Activated CD4-positive, alpha-beta T cell treated with anti-CD3 and anti-CD28 coated beads for 36 hours (primary cell): ENCODE measurements at regions not wholly inside any gene's neighbourhood (a gene's known extent, or its start where the extent isn't known, plus 50 kb on each side); places are given as distances from the start of the nearest gene placed in this dataset.

Source experiments
- ATAC-seq: fragments of 200-7000 bp; cut with Tn5 transposase; one replicate; pipeline ENCODE4 v1.10.0; 2021; ENCODE audit warnings: mild to moderate bottlenecking, moderate library complexity
- CTCF ChIA-PET: fragments of 350-600 bp; sonication (Branson Sonifier 250); formaldehyde crosslinking; loops from one replicate; lab custom pipeline; 2021; ENCODE audit warnings: antibody characterized with exemption; lab: Charles Lee
- POLR2A ChIA-PET: fragments of 350-600 bp; sonication (Branson Sonifier 250); formaldehyde crosslinking; loops from one replicate; lab custom pipeline; 2021; ENCODE audit warnings: antibody characterized with exemption, inconsistent platforms; lab: Charles Lee
- DNase-seq: peaks from one replicate; pipeline ENCODE4 v3.0.0-alpha.2; 2020
- H3K27ac Mint-ChIP-seq: one replicate; pipeline ENCODE4 v1.8.0; 2021; ENCODE audit warnings: mixed read lengths
- H3K27me3 Mint-ChIP-seq: one replicate; pipeline ENCODE4 v1.8.0; 2021; ENCODE audit warnings: mixed read lengths
- H3K36me3 Mint-ChIP-seq: one replicate; pipeline ENCODE4 v1.8.0; 2021; ENCODE audit warnings: low read depth, mixed read lengths
- H3K4me1 Mint-ChIP-seq: one replicate; pipeline ENCODE4 v1.8.0; 2021; ENCODE audit warnings: mixed read lengths
- H3K4me3 Mint-ChIP-seq: one replicate; pipeline ENCODE4 v1.8.0; 2021; ENCODE audit warnings: mild to moderate bottlenecking, moderate library complexity, mixed read lengths
- H3K9me3 Mint-ChIP-seq: one replicate; pipeline ENCODE4 v1.8.0; 2021; ENCODE audit warnings: low read depth, mixed read lengths
- intact Hi-C, 2 experiments: fragments of 100-400 bp; cut with DNase I in 1 of 2; cut with micrococcal nuclease in 1 of 2; formaldehyde crosslinking; loops; one replicate each; pipeline versions ENCODE4 v1.14.2 to v1.15.1; 2022 to 2024; cut with DNase I, micrococcal nuclease

DNA sequence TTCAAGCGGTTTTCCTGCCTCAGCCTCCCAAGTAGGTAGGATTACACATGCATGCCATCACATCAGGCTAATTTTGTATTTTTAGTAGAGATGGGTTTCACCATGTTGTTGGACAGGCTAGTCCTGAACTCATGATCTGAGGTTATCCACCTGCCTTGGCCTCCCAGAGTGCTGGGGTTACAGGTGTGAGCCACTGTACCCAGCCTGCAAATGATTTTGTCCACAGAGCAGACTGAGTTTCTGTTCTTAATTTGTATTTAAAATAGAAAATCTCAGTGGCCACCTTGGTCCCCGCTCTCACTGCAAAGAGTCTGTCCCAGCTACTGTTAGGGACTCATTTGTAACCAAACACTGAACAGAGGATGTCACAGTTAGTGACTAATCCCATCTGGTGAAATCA is 415.7 kb upstream of the RBFOX1 start:
- intact Hi-C loops = no loop called here
- H3K9me3 Mint-ChIP-seq = peaks cover 6% of the 10 kb centered on the region
- H3K27me3 Mint-ChIP-seq = no peaks in the 10 kb centered on the region
- no peak overlapping the region for H3K27ac Mint-ChIP-seq
- POLR2A ChIA-PET = no interaction called here
- no peak overlapping the region for H3K4me3 Mint-ChIP-seq
- H3K4me1 Mint-ChIP-seq = no peaks in the 10 kb centered on the region
- ATAC-seq = no peak
- H3K36me3 Mint-ChIP-seq = no peaks in the 10 kb centered on the region
- DNase-seq = no peak
- CTCF ChIA-PET = no interaction called here

GRCh38 chr16:6913566-6913965 is 419.1 kb upstream of the RBFOX1 start:
- POLR2A ChIA-PET = no interaction called here
- H3K27me3 Mint-ChIP-seq = no peaks in the 10 kb centered on the region
- H3K4me1 Mint-ChIP-seq = no peaks in the 10 kb centered on the region
- no peaks in the 10 kb centered on the region for H3K36me3 Mint-ChIP-seq
- no peak overlapping the region for H3K4me3 Mint-ChIP-seq
- H3K9me3 Mint-ChIP-seq = peaks cover 2% of the 10 kb centered on the region
- DNase-seq (no peak), ATAC-seq (no peak)
- intact Hi-C loops = no loop called here
- CTCF ChIA-PET = no interaction called here
- no peak overlapping the region for H3K27ac Mint-ChIP-seq

GRCh38 chr16:6910301-6910700 is 422.3 kb upstream of the RBFOX1 start:
- Mint-ChIP-seq H3K9me3 (peaks cover 2% of the 10 kb centered on the region), H3K36me3 (no peaks in the 10 kb centered on the region), H3K4me3 (no peak overlapping the region), H3K27ac (no peak overlapping the region), H3K4me1 (no peaks in the 10 kb centered on the region), H3K27me3 (no peaks in the 10 kb centered on the region)
- ChIA-PET CTCF (interaction anchor here (0.6 kb wide), 1 partner anchor 130 kb away, joined by 5 read pairs; no protein-coding TSS in a partner anchor), POLR2A (no interaction called here)
- intact Hi-C loops = no loop called here
- DNase-seq (no peak), ATAC-seq (no peak)

DNA sequence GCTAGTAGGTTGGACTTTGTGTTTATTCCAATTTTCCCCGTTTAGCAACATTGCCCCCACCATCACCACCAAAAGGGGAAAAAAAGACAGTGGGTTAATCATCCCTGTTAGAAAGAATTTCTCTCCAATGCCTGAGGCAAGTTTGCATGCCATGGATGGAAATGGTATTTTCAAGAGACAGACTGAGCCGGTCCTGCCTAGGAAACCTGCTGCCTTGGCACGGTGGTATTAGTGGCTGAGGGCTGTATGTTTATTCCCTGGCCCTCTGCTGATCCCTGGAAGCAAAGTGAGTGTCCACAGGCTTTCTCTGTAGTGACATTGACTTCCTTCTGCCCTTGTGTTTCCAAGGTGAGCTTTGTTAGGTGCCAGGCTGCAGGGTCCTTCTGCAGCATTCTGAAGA is 427.0 kb upstream of the RBFOX1 start:
- intact Hi-C loops = no loop called here
- ChIA-PET CTCF (no interaction called here), POLR2A (no interaction called here)
- H3K27me3 Mint-ChIP-seq = no peaks in the 10 kb centered on the region
- no peaks in the 10 kb centered on the region for H3K36me3 Mint-ChIP-seq
- no peaks in the 10 kb centered on the region for H3K4me1 Mint-ChIP-seq
- no peak overlapping the region for H3K27ac Mint-ChIP-seq
- ATAC-seq (no peak), DNase-seq (no peak)
- peaks cover 3% of the 10 kb centered on the region for H3K9me3 Mint-ChIP-seq
- H3K4me3 Mint-ChIP-seq = no peak overlapping the region

- Mint-ChIP-seq H3K4me3 (no peak overlapping the region), H3K4me1 (no peaks in the 10 kb centered on the region), H3K36me3 (no peaks in the 10 kb centered on the region), H3K9me3 (peaks cover 5% of the 10 kb centered on the region), H3K27me3 (no peaks in the 10 kb centered on the region), H3K27ac (no peak overlapping the region)
- intact Hi-C loops = no loop called here
- ChIA-PET CTCF (no interaction called here), POLR2A (no interaction called here)
- ATAC-seq = no peak
- DNase-seq = no peak
Observed at GRCh38 chr16:6903671-6904070, 429.0 kb upstream of the RBFOX1 start.

GRCh38 chr16:6898896-6899295 is 433.7 kb upstream of the RBFOX1 start:
- H3K4me1 Mint-ChIP-seq = no peaks in the 10 kb centered on the region
- H3K27ac Mint-ChIP-seq = no peak overlapping the region
- ChIA-PET CTCF (no interaction called here), POLR2A (no interaction called here)
- intact Hi-C loops = loop anchor here in 1 of 2 experiments (2.0 kb wide), 1 partner anchor 20 kb away; no protein-coding TSS in a partner anchor
- no peak overlapping the region for H3K4me3 Mint-ChIP-seq
- no peaks in the 10 kb centered on the region for H3K27me3 Mint-ChIP-seq
- ATAC-seq = no peak
- DNase-seq = no peak
- no peaks in the 10 kb centered on the region for H3K36me3 Mint-ChIP-seq
- peaks cover 9% of the 10 kb centered on the region for H3K9me3 Mint-ChIP-seq

GRCh38 chr16:6897876-6898485 is 434.7 kb upstream of the RBFOX1 start:
- Mint-ChIP-seq H3K9me3 (peaks cover 9% of the 10 kb centered on the region), H3K36me3 (no peaks in the 10 kb centered on the region), H3K27ac (no peak overlapping the region), H3K4me1 (no peaks in the 10 kb centered on the region), H3K4me3 (no peak overlapping the region), H3K27me3 (no peaks in the 10 kb centered on the region)
- ChIA-PET CTCF (no interaction called here), POLR2A (no interaction called here)
- intact Hi-C loops = loop anchor here in 1 of 2 experiments (2.0 kb wide), 1 partner anchor 19 kb away; no protein-coding TSS in a partner anchor
- ATAC-seq (no peak), DNase-seq (no peak)

DNA sequence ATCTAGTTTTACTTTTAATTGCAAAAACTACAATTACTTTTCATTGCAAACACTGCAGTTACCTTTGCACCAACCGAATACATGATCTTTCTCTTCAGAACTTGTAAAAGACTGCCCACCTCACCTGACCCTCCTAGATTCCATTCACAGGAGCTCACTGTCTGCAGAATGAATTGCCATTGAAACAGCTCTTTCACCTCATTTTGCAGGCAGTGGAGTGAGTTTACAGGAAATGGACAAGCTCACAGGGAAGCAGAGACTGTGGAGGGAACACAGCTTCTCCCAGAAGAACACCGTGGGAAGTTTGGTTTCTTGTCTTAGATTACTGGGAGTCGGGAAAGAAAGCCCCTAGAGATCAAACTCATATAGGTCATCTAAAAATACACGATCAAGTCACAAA is 439.7 kb upstream of the RBFOX1 start:
- Mint-ChIP-seq H3K4me3 (no peak overlapping the region), H3K36me3 (no peaks in the 10 kb centered on the region), H3K4me1 (no peaks in the 10 kb centered on the region), H3K27ac (no peak overlapping the region), H3K9me3 (peaks cover 9% of the 10 kb centered on the region), H3K27me3 (no peaks in the 10 kb centered on the region)
- no peak for DNase-seq
- CTCF ChIA-PET = no interaction called here
- POLR2A ChIA-PET = no interaction called here
- no peak for ATAC-seq
- intact Hi-C loops = no loop called here

- Mint-ChIP-seq H3K9me3 (peaks cover 8% of the 10 kb centered on the region), H3K27me3 (no peaks in the 10 kb centered on the region), H3K27ac (no peak overlapping the region), H3K4me3 (no peak overlapping the region), H3K4me1 (no peaks in the 10 kb centered on the region), H3K36me3 (no peaks in the 10 kb centered on the region)
- CTCF ChIA-PET = no interaction called here
- POLR2A ChIA-PET = no interaction called here
- no peak for ATAC-seq
- DNase-seq = no peak
- intact Hi-C loops = no loop called here
Observed at GRCh38 chr16:6891496-6891895, 441.1 kb upstream of the RBFOX1 start.

DNA sequence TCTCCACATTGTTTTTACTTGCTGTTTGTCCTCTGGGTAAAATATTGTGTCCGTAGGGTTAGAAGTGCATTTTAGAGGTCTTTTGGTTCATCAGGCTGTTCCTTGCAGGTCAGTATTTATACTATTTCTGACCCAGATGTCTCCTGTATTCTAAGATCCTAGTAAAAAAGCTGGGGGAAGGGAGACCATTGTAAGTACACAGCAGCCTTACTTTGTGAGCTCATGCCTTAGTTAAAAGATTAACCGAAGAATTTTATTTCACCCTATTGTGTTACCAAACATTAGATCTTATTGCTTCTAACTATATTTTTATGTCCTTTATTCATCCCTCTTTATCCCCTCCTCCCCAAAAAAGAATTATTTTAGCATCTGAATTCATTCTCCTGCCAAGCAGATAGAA is 444.1 kb upstream of the RBFOX1 start:
- Mint-ChIP-seq H3K36me3 (no peaks in the 10 kb centered on the region), H3K27me3 (no peaks in the 10 kb centered on the region), H3K27ac (no peak overlapping the region), H3K9me3 (peaks cover 12% of the 10 kb centered on the region), H3K4me1 (no peaks in the 10 kb centered on the region), H3K4me3 (no peak overlapping the region)
- intact Hi-C loops = no loop called here
- ChIA-PET POLR2A (interaction anchor here (0.6 kb wide), 1 partner anchor 372 kb away, joined by 3 read pairs; no protein-coding TSS in a partner anchor), CTCF (no interaction called here)
- DNase-seq (no peak), ATAC-seq (no peak)

- no peak for ATAC-seq
- Mint-ChIP-seq H3K27me3 (no peaks in the 10 kb centered on the region), H3K27ac (no peak overlapping the region), H3K36me3 (no peaks in the 10 kb centered on the region), H3K4me3 (no peak overlapping the region), H3K9me3 (peaks cover 9% of the 10 kb centered on the region), H3K4me1 (no peaks in the 10 kb centered on the region)
- CTCF ChIA-PET = no interaction called here
- no peak for DNase-seq
- intact Hi-C loops = no loop called here
- POLR2A ChIA-PET = no interaction called here
Observed at GRCh38 chr16:6884002-6884401, 448.6 kb upstream of the RBFOX1 start.

GRCh38 chr16:6880263-6880662 is 452.4 kb upstream of the RBFOX1 start:
- Mint-ChIP-seq H3K4me1 (no peaks in the 10 kb centered on the region), H3K9me3 (peaks cover 9% of the 10 kb centered on the region), H3K27ac (no peak overlapping the region), H3K36me3 (no peaks in the 10 kb centered on the region), H3K4me3 (no peak overlapping the region), H3K27me3 (no peaks in the 10 kb centered on the region)
- CTCF ChIA-PET = no interaction called here
- DNase-seq (no peak), ATAC-seq (no peak)
- intact Hi-C loops = no loop called here
- POLR2A ChIA-PET = no interaction called here
